ENCODE measurements at regions not wholly inside any gene's neighbourhood (a gene's known extent, or its start where the extent isn't known, plus 50 kb on each side); places are given as distances from the start of the nearest gene placed in this dataset.

- TF ChIP-seq, protein P1, sequence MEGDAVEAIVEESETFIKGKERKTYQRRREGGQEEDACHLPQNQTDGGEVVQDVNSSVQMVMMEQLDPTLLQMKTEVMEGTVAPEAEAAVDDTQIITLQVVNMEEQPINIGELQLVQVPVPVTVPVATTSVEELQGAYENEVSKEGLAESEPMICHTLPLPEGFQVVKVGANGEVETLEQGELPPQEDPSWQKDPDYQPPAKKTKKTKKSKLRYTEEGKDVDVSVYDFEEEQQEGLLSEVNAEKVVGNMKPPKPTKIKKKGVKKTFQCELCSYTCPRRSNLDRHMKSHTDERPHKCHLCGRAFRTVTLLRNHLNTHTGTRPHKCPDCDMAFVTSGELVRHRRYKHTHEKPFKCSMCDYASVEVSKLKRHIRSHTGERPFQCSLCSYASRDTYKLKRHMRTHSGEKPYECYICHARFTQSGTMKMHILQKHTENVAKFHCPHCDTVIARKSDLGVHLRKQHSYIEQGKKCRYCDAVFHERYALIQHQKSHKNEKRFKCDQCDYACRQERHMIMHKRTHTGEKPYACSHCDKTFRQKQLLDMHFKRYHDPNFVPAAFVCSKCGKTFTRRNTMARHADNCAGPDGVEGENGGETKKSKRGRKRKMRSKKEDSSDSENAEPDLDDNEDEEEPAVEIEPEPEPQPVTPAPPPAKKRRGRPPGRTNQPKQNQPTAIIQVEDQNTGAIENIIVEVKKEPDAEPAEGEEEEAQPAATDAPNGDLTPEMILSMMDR (IDR thresholded peaks at IDR 0.05), result no peak
- TF ChIP-seq POLR2A (IDR thresholded peaks at IDR 0.05), result no peak
- no peak for TF ChIP-seq POLR2AphosphoS5 (IDR thresholded peaks at IDR 0.05)
These were observed 124.7 kb upstream of the TMEM164 start for GRCh38 chrX:109878236-109878635.
